Embryonic facial prominence (tissue), 1 donor: ENCODE measurements at regions not wholly inside any gene's neighbourhood (a gene's known extent, or its start where the extent isn't known, plus 50 kb on each side); places are given as distances from the start of the nearest gene placed in this dataset.

Experiments used
- DNase-seq: peaks from one replicate; pipeline ENCODE4 v3.0.0-alpha.2; 2016; ENCODE audit errors: extremely low spot score

- DNase-seq: no peak
These were observed 112.3 kb upstream of the ANKH start for GRCh38 chr5:14983666-14984441.

DNA sequence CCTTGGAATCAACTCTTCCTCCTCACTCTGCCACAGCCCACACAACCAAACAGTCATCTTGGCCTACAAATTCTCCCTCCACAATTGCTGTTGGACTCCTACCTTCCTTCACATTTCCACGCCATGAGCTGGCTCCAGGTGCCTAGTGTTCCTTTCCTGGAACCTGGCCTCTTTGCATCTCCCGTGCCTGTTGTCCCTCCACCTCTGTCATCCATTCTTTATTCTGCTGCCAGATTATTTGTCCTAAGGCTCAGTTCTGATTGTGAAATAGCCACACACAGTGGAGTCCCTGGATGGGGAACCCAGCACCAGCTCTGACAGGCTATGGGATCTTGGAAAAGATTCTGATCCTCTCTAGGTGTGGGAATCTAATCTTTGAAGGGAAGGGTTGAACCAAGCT, 109.1 kb upstream of the ANKH start:
- DNase-seq: no peak

DNA sequence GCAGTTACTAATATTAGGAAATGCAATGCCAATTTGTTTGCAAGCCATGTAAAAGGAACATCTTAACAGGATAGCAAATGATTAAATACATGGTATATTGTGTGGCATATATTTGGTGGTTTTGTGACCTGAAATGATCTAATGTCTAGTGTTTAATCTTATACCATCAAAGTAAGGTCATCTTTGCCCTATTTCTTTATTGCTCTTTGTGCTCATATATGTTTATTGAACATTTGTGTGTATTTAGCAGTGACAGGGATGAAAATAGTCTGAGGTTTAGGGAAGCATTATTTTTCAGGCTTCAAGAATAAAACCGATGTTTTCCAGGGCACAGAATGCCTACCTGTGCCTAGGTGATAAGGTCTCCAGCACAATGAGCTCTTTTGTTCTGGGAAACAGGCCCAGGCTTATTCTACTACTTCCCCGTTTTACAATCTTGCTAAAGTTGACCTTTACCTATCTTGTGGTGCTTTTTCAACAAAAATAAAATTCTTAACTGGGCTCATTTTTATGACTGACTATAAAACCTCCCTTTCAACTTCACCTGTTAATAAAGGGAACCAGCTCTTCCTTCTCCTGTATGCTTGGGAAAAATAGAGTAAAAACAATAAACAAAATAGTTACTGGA, 105.6 kb upstream of the ANKH start:
- DNase-seq: no peak

DNA sequence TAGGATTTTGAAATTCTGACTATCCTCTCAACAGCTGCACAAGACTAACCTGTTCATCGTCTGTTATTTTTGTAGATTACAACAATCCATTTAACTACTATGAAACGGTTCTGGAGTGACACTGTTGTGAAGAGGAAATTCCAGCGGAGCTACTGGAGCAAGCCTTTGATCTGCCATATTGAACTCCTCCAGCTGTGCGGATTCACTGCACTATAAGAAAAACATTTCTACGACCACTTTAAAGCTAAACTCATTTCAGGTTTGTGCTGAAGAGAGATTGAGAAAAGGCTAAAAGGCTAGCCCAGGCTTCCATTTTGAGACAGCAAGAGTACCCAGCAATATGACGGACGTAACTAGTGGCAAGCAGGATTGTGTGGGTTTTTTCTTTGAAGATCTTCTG, 104.9 kb upstream of the ANKH start:
- no peak for DNase-seq

GRCh38 chr5:14971873-14972272, 100.3 kb upstream of the ANKH start:
- no peak for DNase-seq

- no peak for DNase-seq
These were observed 97.2 kb upstream of the ANKH start for GRCh38 chr5:14968796-14969195.

DNA sequence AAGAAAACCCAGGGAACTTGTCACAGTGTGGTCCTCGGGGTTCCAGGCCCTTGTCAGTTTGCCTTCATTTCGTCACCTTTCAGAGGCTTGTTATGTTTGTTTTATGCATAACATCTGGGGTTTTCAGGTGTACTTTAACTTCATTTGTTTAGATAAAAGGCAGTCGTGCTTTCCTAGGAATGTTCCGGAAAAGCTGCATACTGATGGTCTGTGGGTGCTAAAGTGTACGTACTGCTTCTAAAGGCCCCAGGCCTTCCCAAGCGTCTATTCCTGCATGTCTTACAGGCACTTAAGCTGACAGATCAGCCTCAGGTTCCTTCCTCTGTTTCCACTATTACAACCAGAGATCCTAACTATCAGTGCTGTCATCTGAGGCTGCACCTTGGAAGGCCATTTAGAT, 95.6 kb upstream of the ANKH start:
- no peak for DNase-seq

DNA sequence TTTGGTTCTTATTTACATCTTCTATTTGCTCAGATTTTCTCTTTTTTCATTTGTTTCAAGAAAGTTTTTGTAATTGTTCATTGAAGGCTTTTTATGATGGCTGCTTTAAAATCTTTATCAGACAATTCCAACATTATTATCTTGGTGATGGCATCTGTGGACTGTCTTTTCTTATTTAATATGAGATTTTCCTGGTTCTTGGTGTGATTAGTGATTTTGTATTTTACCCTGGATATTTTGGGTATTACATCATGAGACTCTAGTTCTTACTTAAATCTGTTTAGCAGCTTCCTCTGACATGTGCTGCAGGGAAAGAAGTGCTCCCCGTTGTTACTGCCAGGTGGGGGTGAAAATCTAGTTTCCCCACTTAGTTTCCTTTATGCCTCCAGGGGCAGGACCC, 94.2 kb upstream of the ANKH start:
- no peak for DNase-seq

GRCh38 chr5:14962604-14963003, 91.0 kb upstream of the ANKH start:
- DNase-seq: no peak

DNA sequence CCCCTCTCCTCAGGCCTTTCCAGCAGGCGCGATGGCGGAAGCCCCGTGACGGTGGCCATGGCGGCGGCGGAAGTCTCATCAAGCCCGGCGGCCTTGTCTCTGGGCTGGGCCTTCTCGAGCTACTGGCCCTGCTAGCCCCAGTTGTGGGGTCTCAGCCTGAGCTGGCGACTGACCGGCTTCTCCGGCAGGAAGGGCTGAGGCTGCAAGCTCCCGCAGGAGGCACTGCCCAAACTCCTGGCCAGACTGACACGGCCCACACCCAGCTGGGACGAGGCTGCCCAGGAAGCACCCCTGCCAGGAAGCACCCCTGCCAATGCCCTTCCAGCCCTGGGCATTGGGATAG, 88.5 kb upstream of the ANKH start:
- no peak for DNase-seq

GRCh38 chr5:14959399-14960119, 88.0 kb upstream of the ANKH start:
- no peak for DNase-seq

DNA sequence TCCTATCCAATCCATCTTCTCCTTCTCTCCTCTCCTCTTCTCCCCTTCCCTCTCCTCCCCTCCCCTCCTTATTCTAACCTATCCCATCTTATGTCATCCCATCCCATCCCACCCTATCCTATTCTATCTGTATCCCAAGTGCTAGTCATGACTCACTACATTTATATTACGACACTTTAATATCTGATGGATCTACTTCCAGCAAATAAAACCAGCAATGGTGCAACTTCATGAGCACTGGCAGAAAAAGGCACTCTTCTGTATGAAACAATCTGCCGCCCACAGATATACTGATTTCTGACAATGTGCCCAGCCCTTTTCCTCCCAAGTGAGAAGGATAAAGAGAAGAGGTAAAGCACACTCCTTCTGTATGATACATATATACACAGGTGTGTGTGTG, 86.6 kb upstream of the ANKH start:
- DNase-seq: no peak

DNA sequence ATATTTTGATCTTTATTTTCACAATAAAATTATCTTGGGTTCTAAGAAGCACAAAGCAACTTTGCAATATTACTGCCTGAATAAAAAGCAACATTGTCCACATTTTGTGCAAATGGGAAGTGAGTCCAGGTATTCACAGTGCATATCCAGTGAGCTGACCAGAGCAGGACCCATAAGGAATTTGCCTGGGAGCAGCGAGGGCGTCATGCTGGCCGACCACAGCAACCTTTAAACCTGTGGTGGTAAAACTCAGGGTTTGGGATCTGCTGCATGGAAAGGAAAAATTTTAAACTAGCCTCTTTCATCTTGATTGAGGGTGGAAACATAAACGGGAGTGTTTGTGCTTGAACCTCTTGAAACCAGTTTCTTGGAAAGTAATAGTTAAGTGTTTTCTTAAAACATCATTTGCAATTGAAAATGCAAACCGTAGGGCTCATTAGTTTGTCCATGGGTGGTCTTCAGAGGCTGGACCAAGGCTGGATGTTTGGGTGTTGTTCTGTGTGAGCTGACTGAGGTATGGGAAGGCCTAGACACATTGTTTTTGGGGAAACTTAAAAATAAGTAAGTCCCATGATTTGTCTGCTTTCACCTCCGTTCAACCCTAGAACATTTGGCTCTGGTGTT, 85.0 kb upstream of the ANKH start:
- DNase-seq: no peak

GRCh38 chr5:14954616-14955343, 83.2 kb upstream of the ANKH start:
- no peak for DNase-seq

DNA sequence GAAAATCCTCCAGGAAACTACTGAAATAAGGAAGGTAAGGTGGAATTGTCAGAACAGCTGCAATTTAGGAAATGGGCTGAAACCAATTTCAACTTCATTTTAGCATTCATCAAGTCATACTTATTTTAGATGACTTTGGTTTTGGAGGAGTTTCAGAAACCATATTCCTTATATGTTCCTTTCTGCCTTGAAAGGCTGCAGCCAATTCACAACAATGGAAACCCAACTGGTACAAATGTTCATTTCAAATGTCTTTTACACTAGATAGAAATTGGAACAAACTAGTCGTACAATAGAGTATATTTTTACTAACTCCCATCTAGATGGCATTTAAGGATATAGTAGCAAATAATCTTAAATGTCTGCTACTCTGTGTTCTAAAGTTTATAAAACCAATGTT, 82.6 kb upstream of the ANKH start:
- no peak for DNase-seq

DNA sequence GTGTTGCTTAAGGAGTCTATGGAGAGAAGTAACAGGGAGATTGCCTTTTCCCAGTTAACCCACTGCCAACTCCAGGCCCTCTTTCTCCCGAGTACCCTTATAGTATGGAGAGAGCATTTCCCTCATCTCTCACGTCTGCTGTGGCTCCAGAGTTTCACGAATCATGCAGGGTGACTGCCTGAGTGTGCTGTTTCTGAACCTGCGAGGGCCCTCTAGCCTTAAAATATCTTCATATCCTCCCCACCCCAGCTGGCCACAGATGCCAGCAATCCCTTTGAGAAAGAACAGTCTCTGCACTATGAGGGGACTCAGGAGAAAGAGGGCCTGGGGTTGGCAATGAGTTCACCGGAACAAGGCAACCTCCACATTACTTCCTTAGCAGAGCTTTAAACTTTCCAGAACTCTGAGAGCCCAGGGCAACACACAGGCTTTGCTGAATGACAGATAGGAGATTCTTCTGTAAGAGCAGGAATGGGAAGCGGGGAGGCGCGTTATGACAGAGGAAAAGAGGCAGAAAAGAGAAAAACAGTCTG, 81.6 kb upstream of the ANKH start:
- no peak for DNase-seq

GRCh38 chr5:14948383-14948782, 76.8 kb upstream of the ANKH start:
- DNase-seq: no peak

GRCh38 chr5:14946815-14947620, 75.4 kb upstream of the ANKH start:
- DNase-seq: no peak

DNA sequence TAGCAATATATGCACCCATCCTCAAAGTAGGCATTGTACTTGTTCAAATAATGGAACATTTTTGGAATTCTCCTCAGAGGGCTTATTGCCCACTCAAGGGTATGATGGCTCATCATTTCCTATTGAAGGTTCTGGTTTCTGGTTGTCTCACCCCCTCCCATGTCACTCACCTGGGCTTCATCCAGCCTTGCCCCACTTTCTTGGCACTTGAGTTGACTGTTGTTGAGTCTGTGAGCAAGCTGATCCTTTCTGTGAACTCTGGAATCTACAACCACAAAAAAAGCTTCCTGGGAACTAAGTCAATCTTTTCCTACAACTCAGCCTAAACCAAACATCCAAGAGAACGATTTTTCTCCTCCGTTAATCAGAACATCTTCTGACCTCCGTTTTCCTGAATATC, 73.9 kb upstream of the ANKH start:
- DNase-seq: no peak

GRCh38 chr5:14944996-14945395, 73.4 kb upstream of the ANKH start:
- no peak for DNase-seq

DNA sequence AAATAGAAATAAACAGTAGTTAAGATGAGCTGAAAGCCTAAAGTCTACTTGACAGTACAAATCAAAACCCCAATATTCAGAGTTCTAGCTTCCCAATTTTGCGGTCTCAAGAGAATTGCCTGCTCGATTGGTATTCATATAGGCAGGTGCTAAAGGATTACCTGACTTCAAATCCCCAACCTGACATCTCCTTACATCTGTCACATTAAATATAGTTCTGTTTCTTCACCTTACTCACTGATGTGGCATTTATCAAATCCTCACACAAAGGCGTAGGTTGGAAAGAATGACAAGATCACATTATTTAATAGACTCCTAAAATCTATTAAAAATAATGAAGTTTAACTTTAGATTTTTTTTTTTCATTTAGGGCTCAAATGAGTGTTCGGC, 72.8 kb upstream of the ANKH start:
- DNase-seq: no peak
